HK-2 (cell line): ENCODE measurements at regions not wholly inside any gene's neighbourhood (a gene's known extent, or its start where the extent isn't known, plus 50 kb on each side); places are given as distances from the start of the nearest gene placed in this dataset.
A peak's percentile ranks its signal among the peaks of the same experiment; 100 is the strongest.

ENCODE experiments used
- DNase-seq: peaks from one replicate; pipeline ENCODE4 v3.0.0-alpha.2; 2018; ENCODE audit not compliant: unreplicated experiment

DNA sequence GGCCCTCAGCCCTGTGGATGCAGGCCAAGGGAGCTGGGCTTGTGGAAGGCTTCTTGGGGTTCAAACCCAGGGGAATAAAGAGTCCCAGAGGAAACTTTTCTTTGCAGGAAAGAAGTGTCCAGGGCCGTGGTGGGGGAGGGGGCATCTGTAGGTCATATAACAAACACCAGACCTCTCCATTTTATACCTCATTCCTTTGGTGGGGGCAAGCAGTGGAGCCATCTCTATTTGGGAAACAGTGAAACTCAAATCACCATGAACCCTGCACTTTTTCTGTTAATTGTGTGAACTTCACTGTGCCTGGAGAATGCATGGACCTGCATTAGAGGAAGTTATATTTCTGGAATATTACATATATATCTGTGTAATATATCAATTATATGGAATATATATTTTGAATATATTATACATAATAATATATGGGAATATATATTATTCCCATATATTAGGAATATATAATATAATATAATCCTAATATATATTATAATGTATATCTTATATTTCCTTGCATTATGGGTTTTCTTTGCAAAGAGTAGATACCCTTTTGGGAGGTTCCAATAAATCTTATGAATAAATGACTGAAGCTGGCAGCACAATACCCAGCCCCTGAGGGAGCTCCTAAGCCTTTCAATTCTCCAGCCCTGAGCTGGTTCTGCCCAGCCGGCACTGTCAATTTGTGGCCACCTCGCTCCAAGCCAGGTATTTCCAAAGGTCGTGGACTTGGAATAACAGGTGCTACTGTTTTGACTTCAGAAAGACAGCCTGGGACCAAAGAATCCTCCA is 97.7 kb upstream of the PKDCC start:
- DNase-seq, result no peak

- no peak for DNase-seq
These were observed 97.2 kb upstream of the PKDCC start for GRCh38 chr2:41950666-41950960.

DNA sequence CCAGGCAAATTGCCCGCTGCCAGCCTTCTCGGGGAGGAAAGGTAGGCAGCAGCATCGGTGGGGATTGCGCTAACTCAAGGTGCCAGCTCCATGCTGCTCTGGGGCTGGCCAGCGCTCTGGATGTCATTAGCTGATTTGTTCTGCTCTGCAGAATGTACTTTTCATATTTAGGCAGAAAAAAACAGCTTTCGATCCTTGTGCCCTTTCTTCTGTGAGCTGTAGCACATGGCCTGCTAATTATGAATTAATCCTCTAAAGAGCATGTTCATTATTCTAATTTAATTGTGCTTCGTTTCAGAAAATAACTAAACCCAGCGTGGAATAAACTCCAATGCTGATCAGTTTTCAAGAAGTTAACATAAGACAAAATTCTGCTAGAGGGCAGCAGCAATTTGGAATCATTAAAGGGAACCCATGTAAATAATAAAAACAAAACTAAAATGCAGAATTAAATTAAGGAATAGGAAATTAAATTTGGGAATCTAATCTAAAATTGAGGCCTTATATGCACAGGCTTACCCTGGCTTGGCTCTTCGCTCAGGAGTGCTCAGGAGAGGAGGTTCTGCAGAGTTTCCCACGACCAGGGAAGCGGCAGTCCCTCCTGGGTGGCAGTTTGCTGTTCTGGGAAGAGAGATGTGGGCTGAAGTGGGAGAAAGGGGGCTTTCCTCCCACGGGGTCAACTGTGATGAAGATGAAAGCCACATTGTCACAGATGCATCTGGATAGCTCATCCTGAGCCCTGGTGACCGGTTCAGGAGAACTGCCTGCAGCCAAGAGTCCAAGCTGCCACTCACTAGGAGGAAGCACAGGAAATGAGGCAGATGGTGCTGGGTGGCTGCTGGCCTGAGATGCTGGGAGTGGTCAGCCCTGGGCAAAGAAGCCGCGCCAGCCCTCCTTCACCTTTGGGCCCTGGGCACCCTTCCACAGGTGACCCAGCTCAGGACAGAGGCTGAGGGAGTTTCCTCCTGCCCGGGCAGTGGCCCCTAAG is 93.2 kb upstream of the PKDCC start:
- DNase-seq, result no peak

DNA sequence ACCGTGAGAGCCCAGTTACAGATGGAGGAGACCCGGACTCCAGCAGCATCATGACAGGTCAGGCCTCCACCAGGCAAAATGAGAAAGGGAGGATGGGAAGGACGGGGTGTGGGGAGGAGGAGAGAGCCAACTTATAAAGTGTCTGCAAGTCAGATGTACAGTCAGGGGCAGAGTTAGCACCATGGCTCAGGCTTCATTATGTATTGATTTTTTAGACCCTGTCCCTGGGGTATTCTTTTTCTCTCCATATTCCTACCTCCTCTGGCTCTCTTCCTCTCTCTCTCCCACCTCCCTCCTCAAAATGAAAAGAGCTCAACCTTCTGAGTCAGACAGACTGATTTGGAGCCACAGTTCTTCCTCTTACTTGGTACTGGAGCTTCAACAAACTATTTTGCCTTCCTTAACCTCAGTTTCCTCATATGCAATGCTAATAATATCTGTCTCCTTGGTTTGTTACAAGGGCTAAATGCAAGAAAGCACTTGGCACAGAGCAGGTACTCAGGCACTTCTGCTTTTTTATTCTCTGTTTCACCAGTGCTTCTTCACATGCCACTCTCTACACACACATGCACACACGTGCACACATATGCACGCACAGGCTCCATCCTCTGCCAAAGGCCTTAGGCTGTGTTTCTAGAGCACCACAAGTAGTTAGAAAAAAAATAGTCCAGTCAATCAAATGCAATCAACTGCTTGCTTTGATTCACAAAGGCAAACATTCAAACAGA is 92.3 kb upstream of the PKDCC start:
- DNase-seq, result no peak

DNA sequence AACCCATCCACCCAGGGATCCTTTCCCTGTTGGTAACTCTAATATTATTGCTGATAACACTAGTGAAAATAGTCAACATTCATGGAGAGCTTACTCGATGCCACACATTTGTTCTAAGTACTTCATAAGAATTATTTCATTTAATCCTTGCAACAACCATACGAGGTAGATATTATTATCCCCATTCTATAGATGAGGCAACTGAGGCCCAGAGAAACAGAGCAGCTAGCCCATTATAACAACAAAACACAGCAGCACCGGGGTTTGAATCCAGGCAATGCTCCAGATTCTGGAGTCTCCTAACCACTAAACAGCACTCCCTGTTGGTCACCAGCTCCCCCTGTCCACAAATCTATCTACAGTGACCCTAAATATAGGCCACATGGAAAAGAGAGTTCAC is 90.4 kb upstream of the PKDCC start:
- no peak for DNase-seq

DNA sequence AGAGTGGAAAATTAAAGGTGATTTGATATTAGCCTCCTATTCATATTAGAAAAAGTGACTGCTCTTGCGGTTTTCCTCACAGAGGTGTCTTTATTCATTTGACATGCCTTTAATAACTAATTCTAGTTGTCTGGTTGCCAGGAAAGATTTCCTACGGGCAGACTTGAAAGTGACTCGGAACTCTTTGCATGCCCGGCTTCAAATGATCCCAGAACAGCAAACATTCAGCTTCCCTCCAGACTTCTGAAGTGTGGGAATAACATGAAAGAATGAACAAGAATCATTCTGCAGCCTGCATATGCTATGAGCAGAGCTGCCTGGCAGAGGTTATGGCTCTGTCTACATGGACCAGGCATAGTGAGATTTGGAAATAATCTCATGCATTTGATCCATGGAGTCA is 89.6 kb upstream of the PKDCC start:
- DNase-seq, result no peak

DNA sequence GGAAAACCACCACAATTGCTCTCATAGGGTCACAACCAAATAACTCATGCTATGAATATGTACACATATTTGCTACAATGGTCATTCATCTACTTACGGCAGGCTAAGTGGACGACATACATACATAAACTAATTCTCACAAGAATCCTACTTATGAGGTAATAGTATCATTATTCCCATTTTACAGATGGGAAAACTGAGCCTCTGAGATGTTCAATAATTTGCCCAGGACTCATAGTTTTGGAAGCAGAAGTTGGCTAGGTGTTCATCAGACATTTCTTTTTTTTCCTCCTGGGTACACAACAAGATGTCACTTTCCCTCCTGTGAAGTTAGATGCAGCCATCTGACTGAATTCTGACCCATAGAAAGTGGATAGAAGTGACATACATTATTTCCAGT is 89.0 kb upstream of the PKDCC start:
- no peak for DNase-seq

GRCh38 chr2:41959760-41960159 is 88.1 kb upstream of the PKDCC start:
- no peak for DNase-seq

- no peak for DNase-seq
These were observed 84.7 kb upstream of the PKDCC start for GRCh38 chr2:41962922-41963622.

- DNase-seq, result no peak
These were observed 83.9 kb upstream of the PKDCC start for GRCh38 chr2:41963661-41964525.

DNA sequence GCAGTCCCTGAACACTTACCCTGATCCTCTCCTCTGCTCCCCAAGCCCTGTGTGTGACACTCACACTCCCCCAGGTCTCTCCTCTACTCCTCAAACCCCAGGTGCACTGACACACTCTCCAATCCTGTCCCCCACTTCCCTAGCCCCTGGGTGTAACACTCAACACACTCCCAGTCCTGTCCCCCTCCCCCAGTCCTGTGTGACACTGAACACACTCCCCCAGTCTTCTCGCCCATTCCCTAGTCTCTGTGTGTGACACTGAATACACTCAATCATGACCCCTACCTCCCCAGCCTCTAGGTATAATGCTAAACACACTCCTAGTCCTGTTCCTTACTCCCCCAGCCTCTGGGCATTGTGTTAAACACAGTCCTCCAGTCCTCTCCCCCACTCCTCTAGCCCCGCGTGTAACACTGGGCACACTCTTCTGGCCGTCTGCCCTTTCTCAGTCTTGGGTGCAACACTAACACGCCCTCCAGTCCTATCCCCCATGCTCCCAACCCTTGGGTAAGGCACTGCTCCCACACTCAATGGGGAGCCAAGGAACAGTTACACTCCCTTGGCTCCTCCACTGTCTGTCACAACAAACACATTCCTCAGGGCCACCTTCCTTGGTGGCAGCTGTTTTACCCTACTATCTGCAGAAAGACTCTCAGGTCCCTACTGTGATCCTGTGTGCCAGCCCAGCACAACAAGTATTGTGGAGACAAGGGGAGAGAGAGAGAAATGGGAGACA is 82.5 kb upstream of the PKDCC start:
- no peak for DNase-seq

GRCh38 chr2:41965909-41966295 is 81.9 kb upstream of the PKDCC start:
- no peak for DNase-seq

GRCh38 chr2:41966431-41966893 is 81.4 kb upstream of the PKDCC start:
- peak; percentile 81 for DNase-seq

DNA sequence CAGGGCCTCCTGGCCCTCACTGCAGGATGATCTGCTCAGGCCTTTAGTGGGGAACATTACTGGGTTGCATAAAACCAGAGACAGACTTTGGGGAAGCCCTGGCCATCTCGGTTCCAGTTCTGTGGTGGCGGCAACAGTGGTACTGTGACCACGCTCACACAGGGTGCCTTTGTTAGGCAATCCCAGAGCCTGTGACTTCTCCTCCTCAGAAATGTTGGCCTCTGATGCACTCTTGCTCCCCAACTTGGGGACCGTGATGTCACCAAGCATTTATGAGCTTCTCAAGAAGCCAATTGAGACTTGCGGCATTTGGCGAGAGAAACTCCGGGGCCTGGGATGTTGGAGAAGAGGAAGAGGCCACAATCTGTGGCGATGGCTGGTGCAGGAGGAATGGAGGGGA is 80.9 kb upstream of the PKDCC start:
- peak; percentile 14 for DNase-seq

- no peak for DNase-seq
These were observed 80.2 kb upstream of the PKDCC start for GRCh38 chr2:41967476-41968181.

GRCh38 chr2:41968182-41968578 is 79.6 kb upstream of the PKDCC start:
- DNase-seq, result no peak

DNA sequence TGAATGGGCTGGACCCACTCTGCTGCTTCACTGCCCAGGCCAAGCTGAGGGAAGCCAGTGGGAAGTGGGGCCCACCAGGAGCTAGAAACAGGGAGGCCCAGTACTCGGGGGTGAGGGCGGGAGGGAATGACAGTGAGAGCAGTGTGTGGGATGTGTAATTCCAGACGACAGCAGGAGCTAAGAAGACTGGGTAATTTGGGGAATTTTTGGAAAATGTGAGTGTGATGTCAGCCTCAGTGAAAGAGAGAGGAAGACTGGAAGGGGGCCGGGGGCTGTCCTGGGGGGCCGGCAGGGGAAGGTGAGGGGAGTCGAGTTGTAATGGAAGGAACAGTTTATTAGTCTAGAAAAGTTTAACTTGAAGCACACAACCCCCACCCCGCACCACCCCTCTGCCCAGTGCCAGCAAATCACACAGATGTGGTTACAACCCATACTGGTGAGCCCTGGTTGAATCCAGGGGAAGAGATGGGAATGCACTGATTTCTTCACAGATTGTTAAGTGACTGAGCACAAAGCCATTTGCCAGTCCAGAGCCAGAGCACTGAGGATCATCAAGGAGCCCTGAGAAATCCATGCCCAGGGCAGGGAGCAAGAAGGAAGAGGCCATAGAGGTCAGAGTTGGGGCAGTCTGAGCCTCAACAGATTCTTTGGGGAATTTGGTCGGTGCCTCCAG is 76.7 kb upstream of the PKDCC start:
- no peak for DNase-seq

DNA sequence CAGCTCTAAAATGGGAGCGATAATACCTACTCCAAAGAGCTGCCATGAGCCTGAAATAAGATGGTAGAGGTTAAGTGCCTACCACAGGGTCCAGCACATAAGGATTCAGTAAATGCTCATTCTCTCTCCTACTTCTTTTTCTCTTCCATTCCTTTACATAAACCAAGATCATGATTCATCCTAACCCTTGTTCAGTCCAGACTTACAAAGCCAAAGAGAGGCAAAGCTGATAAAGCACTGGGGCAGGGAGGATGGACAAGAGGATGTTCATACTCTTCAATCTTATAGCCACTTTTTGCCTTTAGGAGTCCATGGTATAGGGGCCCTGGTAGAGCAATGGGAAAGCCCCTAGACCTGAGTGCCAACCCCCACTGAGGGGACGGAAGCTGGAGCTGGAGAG is 75.6 kb upstream of the PKDCC start:
- no peak for DNase-seq

DNA sequence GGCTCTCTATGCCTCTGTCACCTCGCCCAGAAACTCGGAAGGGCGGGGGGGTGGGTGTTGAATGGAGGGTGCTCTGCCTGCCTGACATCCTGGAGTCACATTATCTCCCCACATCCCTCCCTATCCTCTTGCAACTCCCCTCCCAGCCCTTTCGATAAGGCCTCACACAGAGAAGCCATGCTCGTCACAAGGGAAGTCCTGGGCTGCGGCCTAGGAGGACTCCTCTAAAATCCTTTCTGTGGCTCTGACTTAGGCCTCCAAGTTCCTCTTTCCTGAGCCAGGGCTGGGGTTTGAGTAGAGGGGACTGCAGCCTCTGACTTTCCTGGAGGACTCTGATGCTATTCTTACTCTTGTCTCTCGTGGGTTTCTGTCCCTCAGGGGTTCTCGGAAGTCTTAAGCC is 75.0 kb upstream of the PKDCC start:
- no peak for DNase-seq
